Gastroesophageal sphincter (tissue), 4 donors: ENCODE measurements at regions not wholly inside any gene's neighbourhood (a gene's known extent, or its start where the extent isn't known, plus 50 kb on each side); places are given as distances from the start of the nearest gene placed in this dataset.
A peak's percentile ranks its signal among the peaks of the same experiment; 100 is the strongest.

Experiments
- ATAC-seq: fragments of 150-250 bp; one replicate; pipeline ENCODE4 v1.9.1; 2016; ENCODE audit warnings: mild to moderate bottlenecking, moderate library complexity
- H3K27ac ChIP-seq, 4 donors: fragments of 200-600 bp; sonication (generic) in 3 of 4; 1 replicate in 3 of 4; 2 replicates in 1 of 4; pipeline ENCODE4 v1.5.1; 2016 to 2019
- H3K27me3 ChIP-seq: fragments of 200-600 bp; sonication (generic); one replicate; pipeline ENCODE4 v1.5.1; 2019
- H3K36me3 ChIP-seq, 2 donors: fragments of 200-600 bp; sonication (generic); one replicate each; pipeline ENCODE4 v1.5.1; 2019; ENCODE audit warnings: control low read depth in 1 of 2
- H3K4me1 ChIP-seq, 3 donors: fragments of 200-600 bp; sonication (generic); 1 replicate in 2 of 3; 2 replicates in 1 of 3; pipeline ENCODE4 v1.5.1; 2016 to 2019; ENCODE audit warnings: control low read depth in 2 of 3
- H3K4me3 ChIP-seq, 2 donors: fragments of 200-600 bp; sonication (generic); one replicate each; pipeline ENCODE4 v1.5.1; 2019; ENCODE audit warnings: mild to moderate bottlenecking in 1 of 2, moderate library complexity in 1 of 2
- H3K9me3 ChIP-seq, 3 donors: fragments of 200-600 bp; sonication (generic); one replicate each; pipeline ENCODE4 v1.5.1; 2017 to 2019; ENCODE audit warnings: control low read depth in 2 of 3
- EP300 ChIP-seq: sonication (generic); formaldehyde crosslinking; IDR thresholded peaks from one replicate; pipeline ENCODE4 v1.6.1; 2017; ENCODE audit warnings: antibody characterized with exemption, mild to moderate bottlenecking
- POLR2A ChIP-seq, 2 donors: fragments of 450-650 bp; IDR thresholded peaks; one replicate each; pipeline ENCODE4 v1.6.1; 2017; ENCODE audit warnings: antibody characterized with exemption in 2 of 2, mild to moderate bottlenecking in 2 of 2, moderate library complexity in 1 of 2
- POLR2AphosphoS5 ChIP-seq: sonication (generic); formaldehyde crosslinking; IDR thresholded peaks from one replicate; pipeline ENCODE4 v1.6.1; 2017; ENCODE audit warnings: antibody characterized with exemption
- WGBS, 2 donors: methylation state at CpG; one replicate each; pipeline ENCODE4 v1.1.5; 2018; ENCODE audit warnings: low coverage in 1 of 2; 5-methylcytosine and 5-hydroxymethylcytosine counted together
- TF ChIP-seq, protein P1 (sequence below), 4 experiments: fragments of 200-600 bp in 2 of 4; fragments of 450-650 bp in 2 of 4; sonication (generic) in 1 of 4; IDR thresholded peaks; one replicate each; pipeline ENCODE4 v1.5.1; 2017 to 2019; ENCODE audit warnings: antibody characterized with exemption in 4 of 4, mild to moderate bottlenecking in 2 of 4, moderate library complexity in 2 of 4

DNA sequence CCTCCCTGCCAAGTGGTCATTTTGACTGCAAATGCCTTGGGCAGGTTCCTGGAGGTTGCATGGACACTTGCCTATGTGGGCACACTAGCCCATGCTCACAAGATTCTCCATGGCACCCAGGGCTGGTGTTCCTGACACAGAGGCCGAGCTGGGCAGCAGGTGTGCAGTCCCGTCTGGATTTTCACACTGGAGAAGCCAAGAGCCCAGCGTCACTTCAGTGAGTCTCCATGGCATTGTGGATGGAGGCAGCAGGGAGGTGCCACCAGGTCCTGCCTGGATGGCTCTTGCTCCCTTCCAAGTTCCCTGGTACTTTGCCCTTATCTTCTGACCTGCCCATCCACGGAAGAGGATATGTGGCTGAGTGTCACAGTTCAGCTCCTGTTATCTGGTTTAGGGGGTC is 63.7 kb upstream of the PLCL2 start:
- no peak overlapping the region for H3K4me3 ChIP-seq
- H3K36me3 ChIP-seq = no peaks in the 10 kb centered on the region
- no peak for TF ChIP-seq POLR2AphosphoS5
- TF ChIP-seq, protein P1, sequence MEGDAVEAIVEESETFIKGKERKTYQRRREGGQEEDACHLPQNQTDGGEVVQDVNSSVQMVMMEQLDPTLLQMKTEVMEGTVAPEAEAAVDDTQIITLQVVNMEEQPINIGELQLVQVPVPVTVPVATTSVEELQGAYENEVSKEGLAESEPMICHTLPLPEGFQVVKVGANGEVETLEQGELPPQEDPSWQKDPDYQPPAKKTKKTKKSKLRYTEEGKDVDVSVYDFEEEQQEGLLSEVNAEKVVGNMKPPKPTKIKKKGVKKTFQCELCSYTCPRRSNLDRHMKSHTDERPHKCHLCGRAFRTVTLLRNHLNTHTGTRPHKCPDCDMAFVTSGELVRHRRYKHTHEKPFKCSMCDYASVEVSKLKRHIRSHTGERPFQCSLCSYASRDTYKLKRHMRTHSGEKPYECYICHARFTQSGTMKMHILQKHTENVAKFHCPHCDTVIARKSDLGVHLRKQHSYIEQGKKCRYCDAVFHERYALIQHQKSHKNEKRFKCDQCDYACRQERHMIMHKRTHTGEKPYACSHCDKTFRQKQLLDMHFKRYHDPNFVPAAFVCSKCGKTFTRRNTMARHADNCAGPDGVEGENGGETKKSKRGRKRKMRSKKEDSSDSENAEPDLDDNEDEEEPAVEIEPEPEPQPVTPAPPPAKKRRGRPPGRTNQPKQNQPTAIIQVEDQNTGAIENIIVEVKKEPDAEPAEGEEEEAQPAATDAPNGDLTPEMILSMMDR (IDR thresholded peaks at IDR 0.05) = no peak
- no peak for TF ChIP-seq POLR2A (IDR thresholded peaks at IDR 0.05)
- TF ChIP-seq EP300 = no peak
- ATAC-seq = no peak
- H3K9me3 ChIP-seq = peaks cover 0 to 8% (median 0%) of the 10 kb centered on the region in 3 donors
- H3K27ac ChIP-seq = no peak overlapping the region
- 0 to 55% methylated on average over 1 to 2 of the region's 4 CpGs for WGBS, 2 donors
- no peaks in the 10 kb centered on the region for H3K4me1 ChIP-seq
- H3K27me3 ChIP-seq = no peaks in the 10 kb centered on the region

DNA sequence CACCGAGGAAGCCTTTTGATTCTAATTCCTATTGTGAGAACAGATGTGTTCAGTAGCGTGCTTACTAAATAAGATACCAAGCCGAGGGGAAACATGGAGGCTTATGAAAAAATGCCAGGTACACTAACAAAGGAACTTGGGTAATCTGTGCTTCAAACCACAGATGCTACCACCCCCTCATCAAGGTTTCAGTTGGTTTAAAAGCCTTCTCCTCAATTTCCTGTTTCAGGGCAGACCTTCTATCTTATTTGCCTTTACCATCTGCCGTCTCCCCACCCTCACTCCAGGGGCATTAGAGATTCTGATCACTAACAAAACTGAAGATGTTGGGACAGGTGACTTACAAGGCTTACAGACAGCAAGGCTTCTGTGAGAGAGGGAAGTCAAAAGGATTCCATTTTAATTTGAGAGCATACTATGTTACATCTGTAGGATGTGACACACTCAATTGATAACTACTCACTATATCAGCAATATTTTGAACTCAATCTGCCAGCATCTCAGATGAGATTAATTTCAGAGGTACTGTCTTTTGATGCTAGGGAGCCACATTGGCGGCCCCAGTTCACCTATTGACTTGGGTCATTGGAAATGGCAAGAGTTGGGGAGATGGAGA is 60.6 kb upstream of the PLCL2 start:
- TF ChIP-seq POLR2A (IDR thresholded peaks at IDR 0.05) (no peak), POLR2AphosphoS5 (no peak), EP300 (no peak)
- TF ChIP-seq, protein P1 (IDR thresholded peaks at IDR 0.05) = no peak
- no peak for ATAC-seq
- 82 to 89% methylated on average over 5 of the region's 5 CpGs for WGBS, 2 donors
- H3K36me3 ChIP-seq = no peaks in the 10 kb centered on the region
- H3K27ac ChIP-seq = no peak overlapping the region
- H3K4me3 ChIP-seq = no peak overlapping the region
- H3K4me1 ChIP-seq = no peaks in the 10 kb centered on the region
- H3K27me3 ChIP-seq = no peaks in the 10 kb centered on the region
- H3K9me3 ChIP-seq = peaks cover 0 to 3% (median 0%) of the 10 kb centered on the region in 3 donors

- no peaks in the 10 kb centered on the region for H3K4me1 ChIP-seq
- no peak for TF ChIP-seq EP300
- TF ChIP-seq, protein P1 (IDR thresholded peaks at IDR 0.05) = no peak
- TF ChIP-seq POLR2AphosphoS5 = no peak
- no peak for TF ChIP-seq POLR2A (IDR thresholded peaks at IDR 0.05)
- 28 to 48% methylated on average over 4 to 5 of the region's 5 CpGs for WGBS, 2 donors
- no peak overlapping the region for H3K4me3 ChIP-seq
- H3K9me3 ChIP-seq = no peaks in the 10 kb centered on the region
- ATAC-seq = no peak
- no peak overlapping the region for H3K27ac ChIP-seq
- no peaks in the 10 kb centered on the region for H3K36me3 ChIP-seq
- H3K27me3 ChIP-seq = no peaks in the 10 kb centered on the region
Observed at GRCh38 chr3:16825617-16826204, 59.0 kb upstream of the PLCL2 start.

GRCh38 chr3:16828815-16829214 is 55.9 kb upstream of the PLCL2 start:
- Histone ChIP-seq H3K27ac (no peak overlapping the region), H3K4me1 (no peaks in the 10 kb centered on the region), H3K36me3 (no peaks in the 10 kb centered on the region), H3K4me3 (no peak overlapping the region), H3K9me3 (no peaks in the 10 kb centered on the region), H3K27me3 (no peaks in the 10 kb centered on the region)
- ATAC-seq = no peak
- WGBS, 2 donors = 46 to 49% methylated on average over 3 of the region's 3 CpGs
- no peak for TF ChIP-seq POLR2AphosphoS5
- TF ChIP-seq, protein P1 (IDR thresholded peaks at IDR 0.05) = peak in 1 of 4 experiments; percentile 10
- TF ChIP-seq EP300 = no peak
- no peak for TF ChIP-seq POLR2A (IDR thresholded peaks at IDR 0.05)

DNA sequence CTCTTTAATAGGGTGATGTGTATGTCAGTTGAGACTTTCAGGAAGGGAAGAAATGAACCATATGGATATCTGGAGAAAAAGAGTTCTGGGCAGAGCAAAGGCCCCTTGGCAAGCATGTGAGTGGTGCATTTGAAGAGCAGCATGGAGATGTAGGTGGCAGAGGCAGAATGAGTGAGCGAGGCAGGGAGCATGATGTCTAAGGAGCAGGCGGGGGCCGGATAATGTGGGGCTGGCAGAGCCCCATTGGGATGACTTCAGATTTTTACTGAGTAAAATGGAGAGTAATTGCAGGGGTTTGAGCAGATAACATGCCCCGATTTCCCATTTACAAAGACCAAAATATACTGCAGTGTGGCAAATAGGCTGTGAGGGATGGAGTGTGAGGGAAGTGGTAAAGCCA is 52.9 kb upstream of the PLCL2 start:
- Histone ChIP-seq H3K27ac (no peak overlapping the region), H3K4me1 (no peaks in the 10 kb centered on the region), H3K9me3 (no peaks in the 10 kb centered on the region), H3K27me3 (no peaks in the 10 kb centered on the region), H3K4me3 (no peak overlapping the region), H3K36me3 (no peaks in the 10 kb centered on the region)
- no peak for TF ChIP-seq POLR2A (IDR thresholded peaks at IDR 0.05)
- TF ChIP-seq EP300 = no peak
- TF ChIP-seq, protein P1 (IDR thresholded peaks at IDR 0.05) = no peak
- TF ChIP-seq POLR2AphosphoS5 = no peak
- no peak for ATAC-seq
- WGBS, 2 donors = 85 to 100% methylated on average over 1 to 4 of the region's 4 CpGs
